K562 (cell line): ENCODE measurements at regions not wholly inside any gene's neighbourhood (a gene's known extent, or its start where the extent isn't known, plus 50 kb on each side); places are given as distances from the start of the nearest gene placed in this dataset.

Experiments used
- ATAC-seq: fragments of 200-7000 bp; cut with Tn5 transposase; 3 replicates; pipeline ENCODE4 v1.9.1; 2020; ENCODE audit warnings: moderate library complexity
- BruUV-seq: library from RNA; stranded (reverse); fragments of 400-500 nt; replicated peaks from 2 replicates; lab custom pipeline; 2021; lab: Mats Ljungman, UMichigan
- CTCF ChIA-PET: fragments of 300-600 bp; formaldehyde crosslinking; extraction: SDS; loops from one replicate; lab custom pipeline; 2021; ENCODE audit warnings: low intra/inter-chr PET ratio; lab: Yijun Ruan, JAX
- POLR2A ChIA-PET: fragments of 300-600, 350-650 bp; sonication (Branson Sonifier 250); formaldehyde crosslinking; extraction: SDS; loops from one replicate; lab custom pipeline; 2021; ENCODE audit warnings: antibody characterized with exemption, inconsistent platforms; lab: Yijun Ruan, JAX
- DNase-seq, 4 experiments: peaks; one replicate each; pipeline versions ENCODE4 v3.0.0 to v3.0.0-alpha.2; 2011 to 2018; ENCODE audit warnings: low spot score in 3 of 4, mixed read lengths in 3 of 4; ENCODE audit errors: extremely low read depth in 1 of 4
- FAIRE-seq: peaks from 2 replicates; lab custom pipeline; 2011; peaks lifted over from hg19 to GRCh38; lab: Jason Lieb, UNC
- H2AFZ ChIP-seq: 2 replicates; pipeline ENCODE4 v1.6.0; 2011; ENCODE audit warnings: low read depth, low read length, control low read depth, inconsistent platforms
- H3K27ac ChIP-seq: fragments of 200-600 bp; 3 replicates; pipeline ENCODE4 v1.8.0; 2011; ENCODE audit warnings: low read depth, mild to moderate bottlenecking, control low read depth, inconsistent platforms, low read length, moderate library complexity, mixed read lengths; ENCODE audit errors: extremely low read depth
- H3K27me3 ChIP-seq, 2 experiments: fragments of 300-600 bp in 1 of 2; 2 replicates in 1 of 2; 3 replicates in 1 of 2; pipeline versions ENCODE4 v1.6.0 to v1.8.0; 2011; ENCODE audit warnings: inconsistent platforms in 2 of 2, low read length in 2 of 2, mild to moderate bottlenecking in 1 of 2, mixed read lengths in 1 of 2, moderate library complexity in 1 of 2; ENCODE audit not compliant: control insufficient read depth in 2 of 2, insufficient read depth in 2 of 2
- H3K36me3 ChIP-seq: fragments of 300-600 bp; 3 replicates; pipeline ENCODE4 v1.8.0; 2011; ENCODE audit warnings: mild to moderate bottlenecking, low read length, inconsistent platforms; ENCODE audit not compliant: control insufficient read depth, insufficient read depth
- H3K4me1 ChIP-seq, 2 experiments: fragments of 200-600 bp in 1 of 2; replicated peaks in 1 of 2; 2 replicates in 1 of 2; 3 replicates in 1 of 2; pipeline versions ENCODE4 v1.5.1 to v1.8.0; 2011; ENCODE audit warnings: inconsistent platforms in 2 of 2, low read length in 2 of 2, mild to moderate bottlenecking in 1 of 2, mixed read lengths in 1 of 2, moderate library complexity in 1 of 2; ENCODE audit not compliant: control insufficient read depth in 2 of 2, insufficient read depth in 2 of 2
- H3K4me2 ChIP-seq: 2 replicates; pipeline ENCODE4 v1.6.1; 2011; ENCODE audit warnings: low read length, control low read depth, inconsistent platforms, mixed read lengths; ENCODE audit not compliant: insufficient read depth
- H3K4me3 ChIP-seq: fragments of 200-600 bp; sonication (generic), shearing (Covaris generic); 2 replicates; pipeline ENCODE4 v1.5.1; 2016; ENCODE audit warnings: control low read depth, inconsistent platforms
- H3K79me2 ChIP-seq: fragments of 200-600 bp; 3 replicates; pipeline ENCODE4 v1.8.0; 2011; ENCODE audit warnings: low read length, inconsistent platforms; ENCODE audit not compliant: control insufficient read depth, insufficient read depth
- H3K9ac ChIP-seq, 2 experiments: 2 replicates each; pipeline versions ENCODE4 v1.6.0 to v1.6.1; 2011; ENCODE audit warnings: low read depth in 2 of 2, low read length in 2 of 2, control low read depth in 1 of 2, inconsistent platforms in 1 of 2, mild to moderate bottlenecking in 1 of 2, mixed read lengths in 1 of 2; ENCODE audit not compliant: insufficient read depth in 1 of 2
- H3K9me1 ChIP-seq: one replicate; pipeline ENCODE4 v1.6.0; 2011; ENCODE audit warnings: inconsistent platforms, mild to moderate bottlenecking, low read length, moderate library complexity; ENCODE audit not compliant: control insufficient read depth, insufficient read depth
- H3K9me3 ChIP-seq: replicated peaks from 2 replicates; pipeline ENCODE4 v1.5.1; 2011; ENCODE audit warnings: low read depth, low read length, inconsistent platforms; ENCODE audit not compliant: control insufficient read depth, insufficient read depth
- H4K20me1 ChIP-seq: replicated peaks from 2 replicates; pipeline ENCODE4 v1.6.1; 2011; ENCODE audit warnings: low read length, inconsistent platforms, mixed read lengths; ENCODE audit not compliant: control insufficient read depth, insufficient read depth
- BDP1 ChIP-seq: IDR thresholded peaks from 3 replicates; pipeline ENCODE4 v1.6.1; 2011; ENCODE audit not compliant: insufficient read length, insufficient read depth
- CBX8 ChIP-seq: fragments of 200-600 bp; sonication (generic); IDR thresholded peaks from 2 replicates; pipeline ENCODE4 v1.6.1; 2012; ENCODE audit warnings: borderline replicate concordance, mixed run types, low read depth, mild to moderate bottlenecking, moderate library complexity, mixed read lengths, low read length, control low read depth, inconsistent platforms; ENCODE audit not compliant: poor library complexity, severe bottlenecking; ENCODE audit errors: extremely low read depth
- FOXA1 ChIP-seq: fragments of 450-650 bp; IDR thresholded peaks from 2 replicates; pipeline ENCODE4 v1.6.1; 2016; ENCODE audit warnings: mild to moderate bottlenecking, borderline replicate concordance
- NCOA2 ChIP-seq, 2 experiments: fragments of 450-650 bp; IDR thresholded peaks; 2 replicates each; pipeline ENCODE4 v1.6.1; 2018; ENCODE audit warnings: mild to moderate bottlenecking in 2 of 2, moderate library complexity in 1 of 2; ENCODE audit not compliant: partially characterized antibody in 2 of 2
- NR2C1 ChIP-seq, 2 experiments: fragments of 450-650 bp; IDR thresholded peaks; 2 replicates each; pipeline ENCODE4 v1.6.1; 2017; ENCODE audit warnings: mild to moderate bottlenecking in 2 of 2, antibody characterized with exemption in 1 of 2, inconsistent platforms in 1 of 2, missing compliant biosample characterization in 1 of 2, missing genetic modification characterization in 1 of 2
- NUFIP1 ChIP-seq: fragments of 450-650 bp; IDR thresholded peaks from 2 replicates; pipeline ENCODE4 v1.6.1; 2018; ENCODE audit not compliant: partially characterized antibody
- RBFOX2 ChIP-seq: fragments of 200-400 bp; formaldehyde crosslinking; IDR thresholded peaks from 2 replicates; pipeline ENCODE4 v1.6.1; 2017; ENCODE audit warnings: low read depth, mild to moderate bottlenecking, low read length, moderate library complexity
- SRF ChIP-seq, 2 experiments: fragments of 250-450, 450-650 bp in 1 of 2; sonication (Bioruptor Pico) in 1 of 2; sonication (generic) in 1 of 2; formaldehyde crosslinking; IDR thresholded peaks; 2 replicates each; pipeline versions ENCODE4 v1.5.0 to v1.5.1; 2020 to 2022; ENCODE audit warnings: mild to moderate bottlenecking in 1 of 2, missing genetic modification reagents in 1 of 2
- STAT5A ChIP-seq: IDR thresholded peaks from 2 replicates; pipeline ENCODE4 v1.6.1; 2012; ENCODE audit warnings: low read length, inconsistent platforms, borderline replicate concordance
- ZFP30 ChIP-seq: fragments of 250-450 bp; sonication (Bioruptor Pico); IDR thresholded peaks from 2 replicates; pipeline ENCODE4 v1.8.0; 2022; ENCODE audit warnings: moderate library complexity, mild to moderate bottlenecking, inconsistent platforms, borderline replicate concordance
- ZNF444 ChIP-seq: fragments of 250-450 bp; sonication (Bioruptor Pico); IDR thresholded peaks from 2 replicates; pipeline ENCODE4 v1.4.0; 2020; ENCODE audit warnings: mild to moderate bottlenecking, moderate library complexity
- ZNF77 ChIP-seq: fragments of 250-450 bp; sonication (Bioruptor Pico); IDR thresholded peaks from 2 replicates; pipeline ENCODE4 v1.5.0; 2020
- ZNF780A ChIP-seq: fragments of 250-450 bp; sonication (Bioruptor Pico); IDR thresholded peaks from 2 replicates; pipeline ENCODE4 v1.5.0; 2021; ENCODE audit warnings: mild to moderate bottlenecking
- WGBS: fragments of 100-300 bp; shearing (Covaris generic); methylation state at CpG from one replicate; pipeline ENCODE4 v1.1.6; 2016; ENCODE audit warnings: low coverage, mixed read lengths; ENCODE audit not compliant: insufficient coverage; ENCODE audit errors: missing lambda C conversion rate; 5-methylcytosine and 5-hydroxymethylcytosine counted together
- in situ Hi-C: fragments of 300-500 bp; cut with MboI; formaldehyde crosslinking; loops from 4 replicates; pipeline ENCODE4 v1.15.0; 2018; ENCODE audit warnings: inconsistent platforms, mixed read lengths
- intact Hi-C: fragments of 100-400 bp; cut with micrococcal nuclease; formaldehyde crosslinking; loops from 2 replicates; pipeline ENCODE4 v1.14.2; 2022
- TF ChIP-seq, protein P1 (sequence below): sonication (generic); IDR thresholded peaks from 2 replicates; pipeline ENCODE4 v1.6.1; 2016
- TF ChIP-seq, protein P2 (sequence below): IDR thresholded peaks from 2 replicates; pipeline ENCODE4 v1.6.1; 2014; ENCODE audit warnings: antibody characterized with exemption
- TF ChIP-seq, protein P3 (sequence below): sonication (generic); formaldehyde crosslinking; IDR thresholded peaks from 2 replicates; pipeline ENCODE4 v1.8.0; 2022; ENCODE audit warnings: missing genetic modification reagents, mild to moderate bottlenecking, borderline replicate concordance

DNA sequence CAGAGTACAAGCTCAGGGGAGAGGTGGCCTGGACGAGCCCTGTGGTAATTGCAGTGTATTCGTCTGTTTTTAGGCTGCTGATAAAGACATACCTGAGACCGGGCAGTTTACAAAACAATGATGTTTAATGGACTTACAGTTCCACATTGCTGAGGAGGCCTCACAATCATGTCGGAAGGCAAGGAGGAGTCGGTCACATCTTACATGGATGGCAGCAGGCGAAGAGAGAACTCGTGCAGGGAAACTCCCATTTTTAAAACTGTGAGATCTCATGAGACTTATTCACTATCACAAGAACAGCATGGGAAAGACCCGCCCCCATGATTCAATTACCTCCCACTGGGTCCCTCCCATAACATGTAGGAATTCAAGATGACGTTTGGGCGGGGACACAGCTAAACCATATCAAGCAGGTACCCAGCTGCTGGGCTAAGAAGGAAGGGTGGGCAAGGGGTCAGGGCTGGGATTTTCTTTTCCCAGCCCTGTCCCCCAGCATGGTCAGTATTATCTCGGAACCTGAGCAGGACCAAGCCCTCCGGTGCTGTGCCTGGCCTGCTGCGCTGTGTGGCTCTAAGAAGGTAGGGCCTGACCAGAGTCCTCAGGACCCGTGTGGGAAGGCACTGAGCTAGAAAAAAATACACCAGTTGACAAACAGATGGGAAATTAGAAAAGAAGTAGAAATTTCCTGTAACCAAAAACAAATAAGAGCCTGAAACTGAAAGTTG is 78.6 kb upstream of the SH3BP4 start (continued):
- TF ChIP-seq RBFOX2 (no peak), ZNF780A (no peak)
- TF ChIP-seq, protein P1, sequence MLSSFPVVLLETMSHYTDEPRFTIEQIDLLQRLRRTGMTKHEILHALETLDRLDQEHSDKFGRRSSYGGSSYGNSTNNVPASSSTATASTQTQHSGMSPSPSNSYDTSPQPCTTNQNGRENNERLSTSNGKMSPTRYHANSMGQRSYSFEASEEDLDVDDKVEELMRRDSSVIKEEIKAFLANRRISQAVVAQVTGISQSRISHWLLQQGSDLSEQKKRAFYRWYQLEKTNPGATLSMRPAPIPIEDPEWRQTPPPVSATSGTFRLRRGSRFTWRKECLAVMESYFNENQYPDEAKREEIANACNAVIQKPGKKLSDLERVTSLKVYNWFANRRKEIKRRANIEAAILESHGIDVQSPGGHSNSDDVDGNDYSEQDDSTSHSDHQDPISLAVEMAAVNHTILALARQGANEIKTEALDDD = no peak

GRCh38 chr2:234869969-234870368 is 81.8 kb upstream of the SH3BP4 start:
- Histone ChIP-seq H2AFZ (no peak overlapping the region), H3K4me2 (no peak overlapping the region), H3K27me3 (no peaks in the 10 kb centered on the region), H3K4me3 (no peak overlapping the region), H3K9me3 (no peaks in the 10 kb centered on the region), H3K9me1 (no peaks in the 10 kb centered on the region), H3K4me1 (no peaks in the 10 kb centered on the region), H3K27ac (no peak overlapping the region), H3K79me2 (no peaks in the 10 kb centered on the region), H4K20me1 (no peaks in the 10 kb centered on the region), H3K9ac (no peak overlapping the region), H3K36me3 (no peaks in the 10 kb centered on the region)
- CTCF ChIA-PET = no interaction called here
- no TSS peak for BruUV-seq
- FAIRE-seq = no peak
- POLR2A ChIA-PET = interaction anchor here (1.2 to 1.6 kb wide), 2 partner anchors 10 to 12 kb away, joined by 3 to 7 read pairs; no protein-coding TSS in a partner anchor
- TF ChIP-seq, protein P2, sequence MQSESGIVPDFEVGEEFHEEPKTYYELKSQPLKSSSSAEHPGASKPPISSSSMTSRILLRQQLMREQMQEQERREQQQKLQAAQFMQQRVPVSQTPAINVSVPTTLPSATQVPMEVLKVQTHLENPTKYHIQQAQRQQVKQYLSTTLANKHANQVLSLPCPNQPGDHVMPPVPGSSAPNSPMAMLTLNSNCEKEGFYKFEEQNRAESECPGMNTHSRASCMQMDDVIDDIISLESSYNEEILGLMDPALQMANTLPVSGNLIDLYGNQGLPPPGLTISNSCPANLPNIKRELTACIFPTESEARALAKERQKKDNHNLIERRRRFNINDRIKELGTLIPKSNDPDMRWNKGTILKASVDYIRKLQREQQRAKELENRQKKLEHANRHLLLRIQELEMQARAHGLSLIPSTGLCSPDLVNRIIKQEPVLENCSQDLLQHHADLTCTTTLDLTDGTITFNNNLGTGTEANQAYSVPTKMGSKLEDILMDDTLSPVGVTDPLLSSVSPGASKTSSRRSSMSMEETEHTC = no peak
- no peak for TF ChIP-seq ZFP30
- no peak for TF ChIP-seq CBX8
- no peak for TF ChIP-seq NR2C1 (IDR thresholded peaks at IDR 0.05)
- no peak for TF ChIP-seq NR2C1 (tag; IDR thresholded peaks at IDR 0.05)
- TF ChIP-seq SRF (CRISPR knock-in tag; IDR thresholded peaks at IDR 0.05) = no peak
- TF ChIP-seq ZNF77 (CRISPR knock-in tag) = no peak
- TF ChIP-seq NCOA2 (IDR thresholded peaks at IDR 0.05; ENCODE audit: partially characterized antibody in 2 of 2) = no peak
- no peak for TF ChIP-seq ZNF444
- TF ChIP-seq FOXA1 = no peak
- TF ChIP-seq, protein P3, sequence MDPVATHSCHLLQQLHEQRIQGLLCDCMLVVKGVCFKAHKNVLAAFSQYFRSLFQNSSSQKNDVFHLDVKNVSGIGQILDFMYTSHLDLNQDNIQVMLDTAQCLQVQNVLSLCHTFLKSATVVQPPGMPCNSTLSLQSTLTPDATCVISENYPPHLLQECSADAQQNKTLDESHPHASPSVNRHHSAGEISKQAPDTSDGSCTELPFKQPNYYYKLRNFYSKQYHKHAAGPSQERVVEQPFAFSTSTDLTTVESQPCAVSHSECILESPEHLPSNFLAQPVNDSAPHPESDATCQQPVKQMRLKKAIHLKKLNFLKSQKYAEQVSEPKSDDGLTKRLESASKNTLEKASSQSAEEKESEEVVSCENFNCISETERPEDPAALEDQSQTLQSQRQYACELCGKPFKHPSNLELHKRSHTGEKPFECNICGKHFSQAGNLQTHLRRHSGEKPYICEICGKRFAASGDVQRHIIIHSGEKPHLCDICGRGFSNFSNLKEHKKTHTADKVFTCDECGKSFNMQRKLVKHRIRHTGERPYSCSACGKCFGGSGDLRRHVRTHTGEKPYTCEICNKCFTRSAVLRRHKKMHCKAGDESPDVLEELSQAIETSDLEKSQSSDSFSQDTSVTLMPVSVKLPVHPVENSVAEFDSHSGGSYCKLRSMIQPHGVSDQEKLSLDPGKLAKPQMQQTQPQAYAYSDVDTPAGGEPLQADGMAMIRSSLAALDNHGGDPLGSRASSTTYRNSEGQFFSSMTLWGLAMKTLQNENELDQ (CRISPR knock-in tag) = no peak
- no peak for TF ChIP-seq BDP1
- TF ChIP-seq STAT5A = no peak
- TF ChIP-seq NUFIP1 = no peak
- in situ Hi-C loops = no loop called here
- intact Hi-C loops = no loop called here
- no peak for DNase-seq
- ATAC-seq = no peak
- 0% methylated on average over 3 of the region's 3 CpGs for WGBS
